ENCODE measurements at regions not wholly inside any gene's neighbourhood (a gene's known extent, or its start where the extent isn't known, plus 50 kb on each side); places are given as distances from the start of the nearest gene placed in this dataset.
"Not testable (repeated sequence)": the region's sequence is repeated elsewhere in the genome, so short reads cannot be mapped to it uniquely, and the experiment has no call there.

- no peak for DNase-seq (ENCODE audit: low spot score)
Measured at GRCh38 chr9:84504360-84504759, 163.8 kb upstream of the SLC28A3 start.

- no peak for DNase-seq (ENCODE audit: low spot score)
Measured at GRCh38 chr9:84511651-84512050, 157.9 kb upstream of the NTRK2 start.

- DNase-seq (ENCODE audit: low spot score) = no peak
Measured at GRCh38 chr9:84512493-84512892, 157.0 kb upstream of the NTRK2 start.

GRCh38 chr9:84513473-84513872, 156.1 kb upstream of the NTRK2 start:
- no peak for DNase-seq (ENCODE audit: low spot score)

- DNase-seq (ENCODE audit: low spot score) = no peak
Measured at GRCh38 chr9:84513979-84514378, 155.6 kb upstream of the NTRK2 start.

GRCh38 chr9:84514421-84514820, 155.1 kb upstream of the NTRK2 start:
- no peak for DNase-seq (ENCODE audit: low spot score)

GRCh38 chr9:84517026-84517425, 152.5 kb upstream of the NTRK2 start:
- DNase-seq (ENCODE audit: low spot score) = no peak

- no peak for DNase-seq (ENCODE audit: low spot score)
Measured at GRCh38 chr9:84519413-84519812, 150.1 kb upstream of the NTRK2 start.

- no peak for DNase-seq (ENCODE audit: low spot score)
Measured at GRCh38 chr9:84521208-84521607, 148.3 kb upstream of the NTRK2 start.

GRCh38 chr9:84526211-84526610, 143.3 kb upstream of the NTRK2 start:
- DNase-seq (ENCODE audit: low spot score) = not testable (repeated sequence)

- not testable (repeated sequence) for DNase-seq (ENCODE audit: low spot score)
Measured at GRCh38 chr9:84527060-84527720, 142.3 kb upstream of the NTRK2 start.

GRCh38 chr9:84535973-84536372, 133.6 kb upstream of the NTRK2 start:
- DNase-seq (ENCODE audit: low spot score) = not testable (repeated sequence)

GRCh38 chr9:84538879-84539278, 130.7 kb upstream of the NTRK2 start:
- no peak for DNase-seq (ENCODE audit: low spot score)

- no peak for DNase-seq (ENCODE audit: low spot score)
Measured at GRCh38 chr9:84542554-84542953, 127.0 kb upstream of the NTRK2 start.

- DNase-seq (ENCODE audit: low spot score) = no peak
Measured at GRCh38 chr9:84554069-84554664, 115.4 kb upstream of the NTRK2 start.

- no peak for DNase-seq (ENCODE audit: low spot score)
Measured at GRCh38 chr9:84556556-84556955, 113.0 kb upstream of the NTRK2 start.

GRCh38 chr9:84557751-84558150, 111.8 kb upstream of the NTRK2 start:
- DNase-seq (ENCODE audit: low spot score) = no peak

- no peak for DNase-seq (ENCODE audit: low spot score)
Measured at GRCh38 chr9:84563691-84564090, 105.8 kb upstream of the NTRK2 start.

GRCh38 chr9:84567805-84568204, 101.7 kb upstream of the NTRK2 start:
- DNase-seq (ENCODE audit: low spot score) = no peak

- no peak for DNase-seq (ENCODE audit: low spot score)
Measured at GRCh38 chr9:84570482-84571154, 98.9 kb upstream of the NTRK2 start.

GRCh38 chr9:84573083-84573482, 96.4 kb upstream of the NTRK2 start:
- no peak for DNase-seq (ENCODE audit: low spot score)

- no peak for DNase-seq (ENCODE audit: low spot score)
Measured at GRCh38 chr9:84575705-84576104, 93.8 kb upstream of the NTRK2 start.

- DNase-seq (ENCODE audit: low spot score) = no peak
Measured at GRCh38 chr9:84583866-84584265, 85.7 kb upstream of the NTRK2 start.

- DNase-seq (ENCODE audit: low spot score) = no peak
Measured at GRCh38 chr9:84586662-84587061, 82.9 kb upstream of the NTRK2 start.
